Stimulated activated memory B cell treated with anti-CD40 and anti-IgM and Interleukin-4, amounts not matched to agents 10 μg/mL and 1 μg/mL and 100 μg/mL, for 72 hours (primary cell): ENCODE measurements at regions not wholly inside any gene's neighbourhood (a gene's known extent, or its start where the extent isn't known, plus 50 kb on each side); places are given as distances from the start of the nearest gene placed in this dataset.

ENCODE experiments used
- ATAC-seq: fragments of 150-1000 bp; cut with Tn5 transposase; 2 replicates; pipeline ENCODE4 v1.10.0; 2021
- H3K27ac Mint-ChIP-seq: one replicate; pipeline ENCODE4 v1.8.0; 2022; ENCODE audit warnings: mild to moderate bottlenecking, mixed read lengths
- H3K27me3 Mint-ChIP-seq: one replicate; pipeline ENCODE4 v1.8.0; 2022; ENCODE audit warnings: mixed read lengths
- H3K36me3 Mint-ChIP-seq: one replicate; pipeline ENCODE4 v1.8.0; 2022; ENCODE audit warnings: mixed read lengths
- H3K4me1 Mint-ChIP-seq: one replicate; pipeline ENCODE4 v1.8.0; 2022; ENCODE audit warnings: mixed read lengths
- H3K4me3 Mint-ChIP-seq: one replicate; pipeline ENCODE4 v1.8.0; 2022; ENCODE audit warnings: mild to moderate bottlenecking, moderate library complexity, mixed read lengths
- H3K9me3 Mint-ChIP-seq: one replicate; pipeline ENCODE4 v1.8.0; 2022; ENCODE audit warnings: mixed read lengths

DNA sequence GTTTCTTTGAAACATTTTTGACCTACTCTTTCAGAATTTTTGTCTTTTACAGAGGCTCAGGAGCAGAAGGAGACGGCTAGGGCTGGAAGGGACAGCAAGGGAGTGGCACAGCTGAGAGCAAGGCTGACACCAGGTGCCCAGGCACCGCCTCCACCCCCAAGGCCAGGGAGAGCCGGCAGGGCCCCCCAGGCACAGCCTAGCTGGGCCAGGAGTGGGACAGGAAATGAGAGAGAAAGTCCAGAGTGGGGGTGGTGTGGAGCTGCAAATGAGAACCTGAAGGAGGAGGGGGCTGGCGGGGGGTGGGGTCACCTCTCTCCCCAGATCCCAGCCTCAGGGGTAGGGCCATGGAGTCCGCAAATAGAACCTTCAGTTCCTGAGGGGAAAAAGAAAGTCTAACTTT is 236.7 kb downstream of the CDC5L start:
- H3K27me3 Mint-ChIP-seq, result peaks cover 8% of the 10 kb centered on the region
- peaks cover 15% of the 10 kb centered on the region for H3K4me1 Mint-ChIP-seq
- H3K36me3 Mint-ChIP-seq, result no peaks in the 10 kb centered on the region
- ATAC-seq, result no peak
- H3K4me3 Mint-ChIP-seq, result no peak overlapping the region
- no peak overlapping the region for H3K27ac Mint-ChIP-seq
- no peaks in the 10 kb centered on the region for H3K9me3 Mint-ChIP-seq

GRCh38 chr6:44624936-44625573 is 237.5 kb downstream of the CDC5L start:
- H3K4me3 Mint-ChIP-seq, result no peak overlapping the region
- H3K36me3 Mint-ChIP-seq, result no peaks in the 10 kb centered on the region
- no peak for ATAC-seq
- H3K27me3 Mint-ChIP-seq, result peaks cover 14% of the 10 kb centered on the region
- H3K27ac Mint-ChIP-seq, result no peak overlapping the region
- H3K9me3 Mint-ChIP-seq, result no peaks in the 10 kb centered on the region
- H3K4me1 Mint-ChIP-seq, result peaks cover 15% of the 10 kb centered on the region

GRCh38 chr6:44625996-44626395 is 238.5 kb downstream of the CDC5L start:
- Mint-ChIP-seq H3K4me3 (no peak overlapping the region), H3K36me3 (no peaks in the 10 kb centered on the region), H3K27me3 (peaks cover 21% of the 10 kb centered on the region), H3K27ac (no peak overlapping the region), H3K9me3 (no peaks in the 10 kb centered on the region), H3K4me1 (peaks cover 15% of the 10 kb centered on the region)
- no peak for ATAC-seq

DNA sequence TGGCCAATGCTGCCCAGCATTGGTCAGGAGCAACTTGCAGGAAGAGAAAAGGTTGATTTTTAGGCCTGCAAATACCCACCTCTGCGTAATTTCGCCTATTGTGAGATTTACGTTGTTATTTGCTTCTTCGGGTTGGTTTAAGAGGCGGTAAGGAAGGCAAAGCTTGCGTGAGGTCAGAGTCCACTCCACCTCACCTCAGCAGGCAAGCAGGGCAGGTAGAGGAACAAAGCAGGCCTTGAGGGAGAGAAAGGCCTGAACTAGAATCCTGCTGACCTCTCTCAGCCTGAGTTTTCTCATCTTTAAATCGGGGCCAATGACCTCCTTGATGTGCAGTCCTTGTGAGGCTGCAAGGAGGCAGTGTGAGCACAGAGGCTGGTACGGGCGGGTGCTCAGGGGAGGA is 239.1 kb downstream of the CDC5L start:
- H3K9me3 Mint-ChIP-seq, result no peaks in the 10 kb centered on the region
- H3K36me3 Mint-ChIP-seq, result no peaks in the 10 kb centered on the region
- H3K27me3 Mint-ChIP-seq, result peaks cover 27% of the 10 kb centered on the region
- ATAC-seq, result no peak
- H3K4me1 Mint-ChIP-seq, result peaks cover 15% of the 10 kb centered on the region
- no peak overlapping the region for H3K4me3 Mint-ChIP-seq
- H3K27ac Mint-ChIP-seq, result no peak overlapping the region

DNA sequence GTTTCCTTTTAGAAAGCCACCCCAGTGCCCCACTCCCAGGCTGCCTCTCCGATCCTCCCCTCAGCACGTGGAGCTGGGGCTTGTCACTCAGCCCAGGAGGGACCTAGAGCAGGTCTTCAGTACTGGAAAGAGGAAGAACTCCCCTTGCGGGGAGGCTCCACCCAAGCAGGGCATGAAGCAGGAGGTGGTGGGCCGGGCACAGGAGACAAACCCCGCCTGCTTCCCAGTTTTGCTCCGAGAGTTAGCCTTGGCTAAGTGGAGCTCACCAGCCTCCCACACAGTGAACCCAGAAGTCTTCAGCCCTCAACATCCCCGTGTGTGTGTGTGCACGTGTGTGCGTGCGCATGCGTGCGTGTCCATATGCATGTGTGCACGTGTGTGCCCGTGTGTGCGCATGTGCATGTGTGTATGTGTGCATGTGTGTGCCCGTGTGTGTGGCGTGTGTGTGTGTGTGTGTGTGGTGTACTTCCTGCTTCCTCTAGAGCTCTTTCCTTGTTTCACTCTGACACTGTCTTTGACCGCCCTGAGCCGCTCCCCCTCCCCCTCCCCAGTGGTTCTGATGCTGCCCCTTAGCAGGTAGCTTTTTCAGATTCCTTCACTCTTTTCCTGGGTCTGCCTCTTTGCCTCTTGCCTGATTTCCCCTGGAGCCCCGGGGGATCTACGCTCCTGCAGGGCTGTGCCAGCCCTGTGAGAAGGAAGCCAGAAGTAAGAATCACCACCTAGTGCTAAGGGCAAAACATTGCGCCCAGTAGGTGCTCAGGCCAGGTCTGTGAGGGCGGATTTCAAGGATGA is 239.8 kb downstream of the CDC5L start:
- Mint-ChIP-seq H3K36me3 (no peaks in the 10 kb centered on the region), H3K27me3 (peaks cover 27% of the 10 kb centered on the region), H3K4me3 (no peak overlapping the region), H3K27ac (no peak overlapping the region), H3K9me3 (no peaks in the 10 kb centered on the region), H3K4me1 (peaks cover 15% of the 10 kb centered on the region)
- peak; percentile 5 for ATAC-seq

GRCh38 chr6:44627883-44628271 is 240.4 kb downstream of the CDC5L start:
- no peaks in the 10 kb centered on the region for H3K9me3 Mint-ChIP-seq
- peaks cover 12% of the 10 kb centered on the region for H3K4me1 Mint-ChIP-seq
- no peak overlapping the region for H3K4me3 Mint-ChIP-seq
- peaks cover 27% of the 10 kb centered on the region for H3K27me3 Mint-ChIP-seq
- H3K27ac Mint-ChIP-seq, result no peak overlapping the region
- H3K36me3 Mint-ChIP-seq, result no peaks in the 10 kb centered on the region
- no peak for ATAC-seq

- Mint-ChIP-seq H3K9me3 (no peaks in the 10 kb centered on the region), H3K4me1 (peaks cover 8% of the 10 kb centered on the region), H3K4me3 (no peak overlapping the region), H3K27ac (no peak overlapping the region), H3K27me3 (peaks cover 27% of the 10 kb centered on the region), H3K36me3 (no peaks in the 10 kb centered on the region)
- ATAC-seq, result no peak
These were observed 240.8 kb downstream of the CDC5L start for GRCh38 chr6:44628347-44628746.

GRCh38 chr6:44629636-44630035 is 242.1 kb downstream of the CDC5L start:
- H3K27me3 Mint-ChIP-seq, result peaks cover 36% of the 10 kb centered on the region
- peaks cover 7% of the 10 kb centered on the region for H3K4me1 Mint-ChIP-seq
- no peaks in the 10 kb centered on the region for H3K36me3 Mint-ChIP-seq
- no peak for ATAC-seq
- H3K27ac Mint-ChIP-seq, result no peak overlapping the region
- no peak overlapping the region for H3K4me3 Mint-ChIP-seq
- no peaks in the 10 kb centered on the region for H3K9me3 Mint-ChIP-seq

GRCh38 chr6:44630125-44631028 is 242.9 kb downstream of the CDC5L start:
- Mint-ChIP-seq H3K4me1 (peaks cover 7% of the 10 kb centered on the region), H3K4me3 (no peak overlapping the region), H3K9me3 (no peaks in the 10 kb centered on the region), H3K36me3 (no peaks in the 10 kb centered on the region), H3K27me3 (peaks cover 38% of the 10 kb centered on the region), H3K27ac (no peak overlapping the region)
- no peak for ATAC-seq

DNA sequence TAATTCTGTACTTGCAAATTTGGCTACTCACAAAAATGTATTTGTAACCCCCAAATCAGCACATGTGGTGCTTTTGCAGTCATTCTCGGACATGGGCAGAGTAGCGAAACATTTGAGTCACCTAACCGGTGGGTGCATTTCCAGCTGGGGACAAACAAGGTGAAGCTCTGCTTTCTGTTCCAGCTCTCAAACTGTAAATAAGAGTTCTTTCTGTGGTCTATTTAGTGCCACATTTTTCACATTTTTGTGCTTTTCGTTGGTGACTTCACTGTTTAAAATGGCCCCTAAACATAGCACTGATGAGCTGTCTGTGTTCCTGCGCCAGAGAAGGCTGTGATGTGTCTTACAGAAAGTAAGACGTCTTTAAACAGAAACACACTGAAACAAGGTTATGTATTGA is 244.5 kb downstream of the CDC5L start:
- Mint-ChIP-seq H3K9me3 (no peaks in the 10 kb centered on the region), H3K27ac (no peak overlapping the region), H3K4me3 (no peak overlapping the region), H3K36me3 (no peaks in the 10 kb centered on the region), H3K27me3 (peaks cover 38% of the 10 kb centered on the region), H3K4me1 (peaks cover 7% of the 10 kb centered on the region)
- ATAC-seq, result no peak

GRCh38 chr6:44634321-44634720 is 246.8 kb downstream of the CDC5L start:
- no peak for ATAC-seq
- no peaks in the 10 kb centered on the region for H3K9me3 Mint-ChIP-seq
- no peak overlapping the region for H3K4me3 Mint-ChIP-seq
- no peaks in the 10 kb centered on the region for H3K4me1 Mint-ChIP-seq
- no peaks in the 10 kb centered on the region for H3K36me3 Mint-ChIP-seq
- no peak overlapping the region for H3K27ac Mint-ChIP-seq
- peaks cover 29% of the 10 kb centered on the region for H3K27me3 Mint-ChIP-seq

GRCh38 chr6:44635486-44635885 is 248.0 kb downstream of the CDC5L start:
- no peaks in the 10 kb centered on the region for H3K9me3 Mint-ChIP-seq
- H3K27me3 Mint-ChIP-seq, result peaks cover 20% of the 10 kb centered on the region
- no peaks in the 10 kb centered on the region for H3K36me3 Mint-ChIP-seq
- no peak overlapping the region for H3K27ac Mint-ChIP-seq
- ATAC-seq, result no peak
- H3K4me1 Mint-ChIP-seq, result no peaks in the 10 kb centered on the region
- no peak overlapping the region for H3K4me3 Mint-ChIP-seq

- Mint-ChIP-seq H3K4me1 (no peaks in the 10 kb centered on the region), H3K36me3 (no peaks in the 10 kb centered on the region), H3K27me3 (peaks cover 11% of the 10 kb centered on the region), H3K9me3 (no peaks in the 10 kb centered on the region), H3K27ac (no peak overlapping the region), H3K4me3 (no peak overlapping the region)
- ATAC-seq, result no peak
These were observed 249.2 kb downstream of the CDC5L start for GRCh38 chr6:44636561-44637248.

DNA sequence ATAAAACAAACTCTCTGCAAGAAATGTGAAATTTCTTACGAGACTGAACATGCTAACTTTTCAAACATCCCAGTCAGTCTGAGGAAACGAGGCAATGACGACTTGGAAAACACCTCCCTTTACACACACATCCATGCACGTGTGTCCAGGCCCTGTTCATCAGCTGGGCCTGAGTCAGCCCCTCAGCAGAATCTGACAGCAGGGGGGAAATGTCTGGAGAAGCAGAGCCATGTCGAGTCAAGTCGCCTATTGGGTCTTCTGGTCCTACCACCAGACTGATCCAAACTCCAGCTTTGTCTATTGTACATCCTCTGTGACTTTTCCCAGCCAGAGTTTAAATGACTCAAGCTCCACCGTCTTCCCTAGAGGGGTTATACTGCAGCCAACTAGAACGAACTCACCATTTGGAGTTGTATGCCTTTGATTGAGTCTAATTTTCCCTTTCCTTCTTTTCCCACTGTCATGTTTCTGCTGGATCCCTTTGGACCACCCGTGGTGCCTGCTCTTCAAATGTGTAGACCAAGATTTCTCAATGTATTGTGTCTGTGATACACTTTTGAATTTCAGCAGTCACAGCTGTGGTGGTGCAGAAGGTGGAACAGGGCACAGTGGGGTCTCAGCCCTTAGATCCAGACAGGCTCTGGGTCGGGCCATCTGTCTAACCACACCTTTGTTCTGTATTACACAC is 254.0 kb downstream of the CDC5L start:
- H3K4me1 Mint-ChIP-seq, result no peaks in the 10 kb centered on the region
- ATAC-seq, result no peak
- H3K36me3 Mint-ChIP-seq, result no peaks in the 10 kb centered on the region
- H3K9me3 Mint-ChIP-seq, result no peaks in the 10 kb centered on the region
- peaks cover 3% of the 10 kb centered on the region for H3K27me3 Mint-ChIP-seq
- no peak overlapping the region for H3K4me3 Mint-ChIP-seq
- no peak overlapping the region for H3K27ac Mint-ChIP-seq
